ENCODE measurements at regions not wholly inside any gene's neighbourhood (a gene's known extent, or its start where the extent isn't known, plus 50 kb on each side); places are given as distances from the start of the nearest gene placed in this dataset.

DNA sequence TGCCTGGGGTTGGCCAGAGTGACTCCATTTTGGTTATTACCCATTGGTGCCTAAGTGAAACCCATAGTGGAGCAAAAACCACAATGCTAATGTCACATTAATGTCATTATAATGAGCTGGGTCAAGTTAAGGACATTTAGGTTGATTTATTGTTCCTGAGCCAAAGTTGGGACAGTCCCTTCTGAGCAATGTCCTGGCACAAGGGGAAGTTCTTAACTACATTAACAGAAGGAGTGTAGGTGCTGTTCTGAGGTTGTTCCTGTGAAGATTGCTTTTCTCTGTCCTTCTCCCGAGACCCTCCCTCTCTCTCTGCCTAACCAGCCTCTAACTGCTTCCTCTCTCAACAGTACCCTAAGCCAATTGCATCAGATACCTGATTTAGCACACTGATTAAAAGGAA is 1956.8 kb upstream of the PCDH10 start:
- no peak for TF ChIP-seq CEBPB (tag; IDR thresholded peaks at IDR 0.05)
- no peak for TF ChIP-seq BRF1 (IDR thresholded peaks at IDR 0.05; ENCODE audit: borderline replicate concordance, extremely low read depth, insufficient read length)
- TF ChIP-seq POLR2AphosphoS2 (IDR thresholded peaks at IDR 0.05; ENCODE audit: low read length), result no peak
- no peak for TF ChIP-seq TAF1 (IDR thresholded peaks at IDR 0.05; ENCODE audit: control insufficient read depth, extremely low read depth, insufficient read depth, low read length, severe bottlenecking)
- no peak for TF ChIP-seq MAZ (CRISPR knock-in tag; conservative IDR thresholded peaks at IDR 0.05 in 1 of 2, IDR thresholded peaks at IDR 0.05 in 1 of 2)
- TF ChIP-seq NR2C2 (CRISPR knock-in tag; IDR thresholded peaks at IDR 0.05), result no peak
- TF ChIP-seq NR2C2 (tag; IDR thresholded peaks at IDR 0.05), result no peak
- TF ChIP-seq POLR2A (conservative IDR thresholded peaks at IDR 0.05), result no peak
- no peak for TF ChIP-seq CTBP1 (IDR thresholded peaks at IDR 0.05; ENCODE audit: borderline replicate concordance)
- TF ChIP-seq SIN3A (IDR thresholded peaks at IDR 0.05; ENCODE audit: borderline replicate concordance in 2 of 2, control insufficient read depth in 1 of 2, low read depth in 2 of 2, low read length in 2 of 2), result no peak
- no peak for TF ChIP-seq ZNF124 (CRISPR knock-in tag; IDR thresholded peaks at IDR 0.05)
- TF ChIP-seq, protein P1, sequence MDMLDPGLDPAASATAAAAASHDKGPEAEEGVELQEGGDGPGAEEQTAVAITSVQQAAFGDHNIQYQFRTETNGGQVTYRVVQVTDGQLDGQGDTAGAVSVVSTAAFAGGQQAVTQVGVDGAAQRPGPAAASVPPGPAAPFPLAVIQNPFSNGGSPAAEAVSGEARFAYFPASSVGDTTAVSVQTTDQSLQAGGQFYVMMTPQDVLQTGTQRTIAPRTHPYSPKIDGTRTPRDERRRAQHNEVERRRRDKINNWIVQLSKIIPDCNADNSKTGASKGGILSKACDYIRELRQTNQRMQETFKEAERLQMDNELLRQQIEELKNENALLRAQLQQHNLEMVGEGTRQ (CRISPR knock-in tag; IDR thresholded peaks at IDR 0.05), result no peak
